HFFc6 (cell line): ENCODE measurements at regions not wholly inside any gene's neighbourhood (a gene's known extent, or its start where the extent isn't known, plus 50 kb on each side); places are given as distances from the start of the nearest gene placed in this dataset.

ENCODE experiments used
- DNase-seq: peaks from one replicate; pipeline ENCODE4 v3.0.0-alpha.2; 2018
- H3K27ac Mint-ChIP-seq: 2 replicates; pipeline ENCODE4 v1.8.0; 2020; ENCODE audit warnings: mild to moderate bottlenecking, mixed read lengths
- H3K27me3 Mint-ChIP-seq: 2 replicates; pipeline ENCODE4 v1.8.0; 2021; ENCODE audit warnings: mild to moderate bottlenecking, moderate library complexity, mixed read lengths; ENCODE audit not compliant: insufficient read depth
- H3K36me3 Mint-ChIP-seq: 2 replicates; pipeline ENCODE4 v1.8.0; 2021; ENCODE audit warnings: low read depth, mixed read lengths
- H3K4me1 Mint-ChIP-seq: 2 replicates; pipeline ENCODE4 v1.8.0; 2020; ENCODE audit warnings: low read depth, mixed read lengths
- H3K4me3 Mint-ChIP-seq: 2 replicates; pipeline ENCODE4 v1.8.0; 2020; ENCODE audit warnings: mild to moderate bottlenecking, moderate library complexity, mixed read lengths
- H3K9me3 Mint-ChIP-seq: 2 replicates; pipeline ENCODE4 v1.8.0; 2020; ENCODE audit warnings: mild to moderate bottlenecking, mixed read lengths
- CTCF ChIP-seq: fragments of 200-600 bp; sonication (generic); IDR thresholded peaks from 2 replicates; pipeline ENCODE4 v1.5.0; 2021; ENCODE audit warnings: antibody characterized with exemption, mild to moderate bottlenecking

- Mint-ChIP-seq H3K4me3 (no peak overlapping the region), H3K4me1 (peaks cover 6% of the 10 kb centered on the region; the same call in 1 of the 2 replicates), H3K36me3 (no peaks in the 10 kb centered on the region), H3K27ac (no peak overlapping the region), H3K9me3 (no peaks in the 10 kb centered on the region), H3K27me3 (peaks cover 34% of the 10 kb centered on the region)
- no peak for DNase-seq
- no peak for TF ChIP-seq CTCF
Observed at GRCh38 chr2:10232096-10232815, 70.4 kb upstream of the HPCAL1 start.

GRCh38 chr2:10233131-10234012 lies 69.3 kb upstream of the HPCAL1 start:
- TF ChIP-seq CTCF: no peak
- H3K4me3 Mint-ChIP-seq: no peak overlapping the region
- H3K4me1 Mint-ChIP-seq: no peaks in the 10 kb centered on the region
- peaks cover 34% of the 10 kb centered on the region for H3K27me3 Mint-ChIP-seq
- no peak for DNase-seq
- H3K36me3 Mint-ChIP-seq: no peaks in the 10 kb centered on the region
- H3K9me3 Mint-ChIP-seq: no peaks in the 10 kb centered on the region
- H3K27ac Mint-ChIP-seq: no peak overlapping the region

- Mint-ChIP-seq H3K4me1 (no peaks in the 10 kb centered on the region), H3K36me3 (no peaks in the 10 kb centered on the region), H3K9me3 (no peaks in the 10 kb centered on the region), H3K27ac (no peak overlapping the region), H3K4me3 (no peak overlapping the region), H3K27me3 (peaks cover 36% of the 10 kb centered on the region)
- DNase-seq: no peak
- TF ChIP-seq CTCF: no peak
Observed at GRCh38 chr2:10234013-10234306, 68.7 kb upstream of the HPCAL1 start.

- DNase-seq: no peak
- TF ChIP-seq CTCF: no peak
- no peak overlapping the region for H3K4me3 Mint-ChIP-seq
- no peaks in the 10 kb centered on the region for H3K36me3 Mint-ChIP-seq
- no peaks in the 10 kb centered on the region for H3K4me1 Mint-ChIP-seq
- peaks cover 36% of the 10 kb centered on the region for H3K27me3 Mint-ChIP-seq
- no peaks in the 10 kb centered on the region for H3K9me3 Mint-ChIP-seq
- no peak overlapping the region for H3K27ac Mint-ChIP-seq
Observed at GRCh38 chr2:10234409-10235094, 68.2 kb upstream of the HPCAL1 start.

- H3K27ac Mint-ChIP-seq: no peak overlapping the region
- no peak overlapping the region for H3K4me3 Mint-ChIP-seq
- H3K36me3 Mint-ChIP-seq: no peaks in the 10 kb centered on the region
- no peaks in the 10 kb centered on the region for H3K4me1 Mint-ChIP-seq
- H3K9me3 Mint-ChIP-seq: no peaks in the 10 kb centered on the region
- H3K27me3 Mint-ChIP-seq: peaks cover 36% of the 10 kb centered on the region
- TF ChIP-seq CTCF: no peak
- DNase-seq: no peak
Observed at GRCh38 chr2:10235099-10235908, 67.4 kb upstream of the HPCAL1 start.
